ENCODE measurements at regions not wholly inside any gene's neighbourhood (a gene's known extent, or its start where the extent isn't known, plus 50 kb on each side); places are given as distances from the start of the nearest gene placed in this dataset.
A peak's percentile ranks its signal among the peaks of the same experiment; 100 is the strongest.

GRCh38 chr3:115399750-115400149, 223.6 kb upstream of the GAP43 start:
- Histone ChIP-seq H3K9me3 (ENCODE audit: control insufficient read depth, insufficient read depth, low read depth, low read length) (no peaks in the 10 kb centered on the region), H3K9ac (ENCODE audit: insufficient read depth, low read length) (no peak overlapping the region), H3K79me2 (ENCODE audit: control insufficient read depth, insufficient read depth, low read length) (no peaks in the 10 kb centered on the region), H3K27ac (ENCODE audit: insufficient read depth, low read length) (no peak overlapping the region), H3K4me3 (replicated peaks in 1 of 4; ENCODE audit: control extremely low read depth in 1 of 4, insufficient read depth in 1 of 4, low read depth in 3 of 4, low read length in 4 of 4) (no peak overlapping the region), H3K4me1 (ENCODE audit: control insufficient read depth, extremely low read depth, insufficient read depth, low read length) (peaks cover 12% of the 10 kb centered on the region), H4K20me1 (ENCODE audit: control insufficient read depth, extremely low read depth, insufficient read depth, low read length) (no peaks in the 10 kb centered on the region), H3K27me3 (ENCODE audit: control insufficient read depth, insufficient read depth, low read length) (no peaks in the 10 kb centered on the region), H3K4me2 (ENCODE audit: extremely low read depth, insufficient read depth, low read length) (no peak overlapping the region), H2AFZ (ENCODE audit: low read length) (no peak overlapping the region), H3K36me3 (ENCODE audit: control insufficient read depth, insufficient read depth, low read length) (no peaks in the 10 kb centered on the region)
- TF ChIP-seq CTCF (conservative IDR thresholded peaks at IDR 0.05 in 1 of 2, IDR thresholded peaks at IDR 0.05 in 1 of 2; ENCODE audit: low read depth in 1 of 2, low read length in 2 of 2) (no peak), EZH2 (IDR thresholded peaks at IDR 0.05; ENCODE audit: low read length, missing control alignments) (no peak)
- DNase-seq (ENCODE audit: low read depth in 2 of 2) = no peak

- TF ChIP-seq EZH2 (IDR thresholded peaks at IDR 0.05; ENCODE audit: low read length, missing control alignments) = no peak
- no peak for TF ChIP-seq CTCF (conservative IDR thresholded peaks at IDR 0.05 in 1 of 2, IDR thresholded peaks at IDR 0.05 in 1 of 2; ENCODE audit: low read depth in 1 of 2, low read length in 2 of 2)
- no peak overlapping the region for H2AFZ ChIP-seq (ENCODE audit: low read length)
- H3K4me2 ChIP-seq (ENCODE audit: extremely low read depth, insufficient read depth, low read length) = no peak overlapping the region
- H3K79me2 ChIP-seq (ENCODE audit: control insufficient read depth, insufficient read depth, low read length) = no peaks in the 10 kb centered on the region
- H3K9ac ChIP-seq (ENCODE audit: insufficient read depth, low read length) = no peak overlapping the region
- no peaks in the 10 kb centered on the region for H3K9me3 ChIP-seq (ENCODE audit: control insufficient read depth, insufficient read depth, low read depth, low read length)
- peak; percentile 90 to 96 for DNase-seq (ENCODE audit: low read depth in 2 of 2)
- no peaks in the 10 kb centered on the region for H3K36me3 ChIP-seq (ENCODE audit: control insufficient read depth, insufficient read depth, low read length)
- H3K4me3 ChIP-seq (replicated peaks in 1 of 4; ENCODE audit: control extremely low read depth in 1 of 4, insufficient read depth in 1 of 4, low read depth in 3 of 4, low read length in 4 of 4) = no peak overlapping the region
- no peaks in the 10 kb centered on the region for H4K20me1 ChIP-seq (ENCODE audit: control insufficient read depth, extremely low read depth, insufficient read depth, low read length)
- H3K27me3 ChIP-seq (ENCODE audit: control insufficient read depth, insufficient read depth, low read length) = no peaks in the 10 kb centered on the region
- peaks cover 12% of the 10 kb centered on the region for H3K4me1 ChIP-seq (ENCODE audit: control insufficient read depth, extremely low read depth, insufficient read depth, low read length)
- peak overlapping the region; percentile 52 for H3K27ac ChIP-seq (ENCODE audit: insufficient read depth, low read length)
Observed at GRCh38 chr3:115401298-115401697, 222.0 kb upstream of the GAP43 start.

- Histone ChIP-seq H3K36me3 (ENCODE audit: control insufficient read depth, insufficient read depth, low read length) (no peaks in the 10 kb centered on the region), H3K79me2 (ENCODE audit: control insufficient read depth, insufficient read depth, low read length) (no peaks in the 10 kb centered on the region), H3K9me3 (ENCODE audit: control insufficient read depth, insufficient read depth, low read depth, low read length) (no peaks in the 10 kb centered on the region), H3K4me2 (ENCODE audit: extremely low read depth, insufficient read depth, low read length) (peak overlapping the region; percentile 23), H3K4me1 (ENCODE audit: control insufficient read depth, extremely low read depth, insufficient read depth, low read length) (peaks cover 12% of the 10 kb centered on the region), H3K27ac (ENCODE audit: insufficient read depth, low read length) (peak overlapping the region; percentile 52), H3K27me3 (ENCODE audit: control insufficient read depth, insufficient read depth, low read length) (no peaks in the 10 kb centered on the region), H2AFZ (ENCODE audit: low read length) (no peak overlapping the region), H3K9ac (ENCODE audit: insufficient read depth, low read length) (no peak overlapping the region), H3K4me3 (replicated peaks in 1 of 4; ENCODE audit: control extremely low read depth in 1 of 4, insufficient read depth in 1 of 4, low read depth in 3 of 4, low read length in 4 of 4) (no peak overlapping the region), H4K20me1 (ENCODE audit: control insufficient read depth, extremely low read depth, insufficient read depth, low read length) (no peaks in the 10 kb centered on the region)
- no peak for TF ChIP-seq EZH2 (IDR thresholded peaks at IDR 0.05; ENCODE audit: low read length, missing control alignments)
- no peak for TF ChIP-seq CTCF (conservative IDR thresholded peaks at IDR 0.05 in 1 of 2, IDR thresholded peaks at IDR 0.05 in 1 of 2; ENCODE audit: low read depth in 1 of 2, low read length in 2 of 2)
- peak; percentile 86 to 96 for DNase-seq (ENCODE audit: low read depth in 2 of 2)
Observed at GRCh38 chr3:115401851-115402501, 221.3 kb upstream of the GAP43 start.
